GM19025 (cell line): ENCODE measurements at regions not wholly inside any gene's neighbourhood (a gene's known extent, or its start where the extent isn't known, plus 50 kb on each side); places are given as distances from the start of the nearest gene placed in this dataset.
"Not testable (repeated sequence)": the region's sequence is repeated elsewhere in the genome, so short reads cannot be mapped to it uniquely, and the experiment has no call there.

ENCODE experiments used
- ATAC-seq: cut with Tn5 transposase; IDR thresholded peaks from one replicate; pipeline ENCODE4 v1.9.1; 2021; ENCODE audit warnings: mild to moderate bottlenecking, low read depth, moderate library complexity; ENCODE audit not compliant: unreplicated experiment

DNA sequence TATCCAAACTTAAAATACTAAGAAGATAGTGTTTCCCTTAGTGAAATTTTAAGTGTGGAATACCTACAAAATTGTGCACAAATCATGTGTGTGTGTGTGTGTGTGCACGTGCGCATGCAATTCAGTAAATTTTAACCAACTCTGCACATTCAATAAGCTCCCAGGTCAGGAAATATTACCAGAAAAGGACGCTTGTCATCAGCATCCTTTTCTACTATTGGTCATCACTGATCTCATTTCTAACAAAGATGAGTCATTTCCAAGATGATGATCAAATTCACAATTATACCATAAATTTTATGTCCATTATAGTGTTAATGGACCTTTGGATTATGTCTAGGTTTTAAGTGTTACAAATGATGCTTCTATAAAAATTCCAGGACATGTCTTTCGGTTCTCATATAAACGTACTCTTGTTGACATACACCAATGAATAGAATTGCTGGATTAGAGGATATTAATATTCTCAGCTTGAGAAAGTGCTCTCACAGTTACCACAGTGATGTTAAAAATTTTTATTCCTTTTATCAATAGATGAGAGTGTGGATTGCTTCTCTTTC lies 560.9 kb upstream of the AGA start:
- no peak for ATAC-seq

DNA sequence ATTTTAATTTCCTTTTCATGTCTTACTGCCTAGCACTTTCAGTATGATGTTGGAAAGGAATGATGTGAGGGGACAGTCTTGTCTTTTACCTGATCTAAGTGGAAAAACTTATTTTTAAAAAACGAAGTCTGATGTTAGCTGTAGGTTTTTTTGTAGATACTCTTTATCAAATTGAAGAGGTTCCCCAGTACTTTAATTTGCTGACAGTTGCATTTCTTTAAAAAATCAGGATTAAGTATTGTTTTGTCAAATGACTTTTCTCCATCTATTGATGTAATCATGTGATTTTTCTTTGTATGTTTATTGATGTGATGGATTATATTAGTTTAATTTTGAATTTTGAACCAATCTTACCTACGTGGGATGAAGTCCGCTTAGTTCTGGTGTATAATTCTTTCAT lies 568.4 kb upstream of the AGA start:
- no peak for ATAC-seq

DNA sequence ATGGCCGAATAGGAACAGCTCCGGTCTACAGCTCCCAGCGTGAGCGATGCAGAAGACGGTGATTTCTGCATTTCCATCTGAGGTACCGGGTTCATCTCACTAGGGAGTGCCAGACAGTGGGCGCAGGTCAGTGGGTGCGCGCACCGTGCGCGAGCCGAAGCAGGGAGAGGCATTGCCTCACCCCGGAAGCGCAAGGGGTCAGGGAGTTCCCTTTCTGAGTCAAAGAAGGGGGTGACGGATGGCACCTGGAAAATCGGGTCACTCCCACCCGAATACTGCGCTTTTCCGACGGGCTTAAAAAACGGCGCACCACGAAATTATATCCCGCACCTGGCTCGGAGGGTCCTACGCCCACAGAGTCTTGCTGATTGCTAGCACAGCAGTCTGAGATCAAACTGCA lies 572.8 kb upstream of the AGA start:
- ATAC-seq, result not testable (repeated sequence)

DNA sequence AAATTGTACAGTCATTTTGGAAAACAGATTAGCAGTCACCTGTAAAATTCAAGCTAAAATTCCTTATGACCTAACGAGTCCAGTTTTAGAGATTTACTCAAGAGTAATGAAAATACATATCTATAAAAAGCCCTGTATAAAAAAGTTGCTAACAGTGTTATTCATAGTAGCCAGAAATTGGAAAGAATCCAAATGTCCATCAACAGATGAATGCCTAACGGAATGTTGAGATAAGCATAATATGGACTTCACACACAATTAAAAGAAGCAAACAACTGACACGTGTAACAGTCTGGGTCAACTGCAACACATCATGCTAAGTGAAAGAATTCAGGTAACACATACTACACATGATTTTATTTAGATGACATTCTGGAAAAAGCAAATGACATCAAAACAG lies 584.8 kb upstream of the AGA start:
- ATAC-seq, result no peak

DNA sequence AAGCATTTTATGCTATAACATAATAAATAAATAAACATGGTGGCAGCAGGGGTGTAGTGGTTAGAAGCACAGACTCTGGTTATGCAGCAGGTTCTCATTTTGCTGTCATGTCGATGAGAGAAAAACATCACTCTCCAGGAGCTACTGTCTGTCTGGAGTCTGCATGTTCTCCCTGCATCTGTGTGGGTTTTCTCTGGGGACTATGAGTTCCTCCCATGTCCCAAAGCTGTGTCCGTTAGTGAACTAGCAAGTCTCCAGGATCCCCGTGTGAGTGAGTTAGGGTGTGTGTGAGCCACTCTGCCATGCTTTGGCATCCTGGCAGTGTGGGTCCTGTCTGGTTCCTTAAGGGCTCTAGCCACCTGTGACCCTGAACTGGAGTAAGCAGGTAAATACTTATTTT lies 585.6 kb upstream of the AGA start:
- no peak for ATAC-seq

DNA sequence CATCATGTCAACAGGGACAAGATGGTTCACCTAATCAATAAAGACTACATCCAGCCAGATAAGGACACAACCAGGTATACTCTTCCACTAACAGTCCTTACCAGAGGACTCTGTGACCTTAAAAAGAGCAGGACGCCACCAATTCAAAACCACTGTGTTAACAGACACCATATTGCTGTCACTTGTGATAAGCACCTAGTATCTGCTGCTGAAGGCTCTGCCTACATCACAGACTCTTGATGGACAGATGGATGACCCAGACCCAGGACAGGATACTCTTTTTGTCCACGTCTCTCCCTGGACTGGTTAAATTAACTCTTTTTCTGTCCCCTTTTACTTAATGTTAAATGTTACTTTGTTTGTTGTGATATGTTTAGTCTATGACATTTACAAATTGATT lies 586.2 kb upstream of the AGA start:
- no peak for ATAC-seq

DNA sequence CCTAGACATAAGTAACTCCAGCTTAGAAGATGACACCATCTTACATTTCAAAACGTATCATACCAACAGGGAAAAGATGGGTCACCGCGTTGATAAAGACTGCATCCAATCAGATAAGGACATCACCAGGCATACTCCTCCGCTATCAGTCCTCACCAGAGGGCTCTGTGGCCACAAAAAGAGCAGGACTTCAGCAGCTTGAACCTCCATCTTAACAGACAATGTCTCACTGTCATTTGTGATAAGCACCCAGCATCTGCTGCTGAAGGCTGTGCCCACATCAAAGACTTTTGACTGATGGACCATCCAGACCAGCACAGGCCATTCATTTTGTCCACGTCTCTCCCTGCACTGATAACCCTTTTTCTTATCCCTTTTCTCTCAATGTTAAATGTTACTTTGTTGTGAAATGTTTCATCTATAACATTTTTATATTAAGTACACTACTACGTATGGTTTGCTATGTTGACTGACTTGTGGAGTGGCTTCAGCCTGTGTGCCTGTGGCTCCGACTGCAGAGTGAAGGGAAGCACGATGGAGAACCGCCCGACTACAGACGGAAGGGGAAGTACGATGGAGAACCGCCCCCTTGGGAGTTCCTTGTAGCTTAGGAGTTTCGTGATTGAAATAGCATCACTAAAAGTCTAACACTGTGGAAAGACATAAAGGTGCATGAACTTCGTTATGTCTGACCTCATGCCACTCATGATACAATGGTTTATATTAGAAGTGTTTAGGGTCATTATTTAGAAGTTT lies 595.4 kb upstream of the AGA start:
- no peak for ATAC-seq

DNA sequence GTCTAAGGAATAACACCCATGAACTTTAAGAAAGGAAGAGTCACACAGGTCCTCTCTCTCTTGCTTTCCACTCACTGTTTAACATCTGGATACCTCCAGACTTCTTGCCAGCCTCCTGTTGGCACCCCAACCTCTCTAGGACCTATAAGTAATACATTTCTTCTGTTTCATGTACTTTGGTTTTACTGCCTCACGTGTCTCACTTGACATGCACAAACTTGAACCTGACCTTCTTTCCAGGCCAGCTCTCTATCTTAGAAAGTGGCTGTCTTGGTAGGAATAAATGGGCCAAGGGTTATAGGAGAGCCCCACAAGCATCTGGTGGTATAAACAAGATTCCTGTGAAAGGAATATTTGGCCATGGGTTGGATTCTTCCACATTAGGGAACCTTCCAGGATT lies 614.8 kb upstream of the AGA start:
- ATAC-seq, result no peak

DNA sequence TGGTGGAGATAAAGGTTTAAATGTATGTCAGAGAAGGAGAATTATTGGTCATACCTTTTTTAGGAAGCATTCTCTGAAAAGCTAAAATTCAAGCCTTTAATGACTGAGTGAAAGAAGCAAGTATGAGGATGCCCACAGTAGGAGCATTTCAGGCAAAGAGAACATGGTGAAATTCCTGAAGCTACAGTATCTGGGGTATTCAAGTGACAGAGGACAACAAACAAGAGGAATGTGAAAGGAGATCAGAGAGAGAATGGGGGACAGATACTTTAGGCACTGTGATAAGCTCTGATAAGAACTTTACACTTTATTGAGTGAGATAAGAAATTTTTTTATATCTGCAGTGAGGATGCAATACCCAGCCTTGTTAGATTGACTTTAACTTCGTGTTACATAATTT lies 621.3 kb upstream of the AGA start:
- no peak for ATAC-seq

DNA sequence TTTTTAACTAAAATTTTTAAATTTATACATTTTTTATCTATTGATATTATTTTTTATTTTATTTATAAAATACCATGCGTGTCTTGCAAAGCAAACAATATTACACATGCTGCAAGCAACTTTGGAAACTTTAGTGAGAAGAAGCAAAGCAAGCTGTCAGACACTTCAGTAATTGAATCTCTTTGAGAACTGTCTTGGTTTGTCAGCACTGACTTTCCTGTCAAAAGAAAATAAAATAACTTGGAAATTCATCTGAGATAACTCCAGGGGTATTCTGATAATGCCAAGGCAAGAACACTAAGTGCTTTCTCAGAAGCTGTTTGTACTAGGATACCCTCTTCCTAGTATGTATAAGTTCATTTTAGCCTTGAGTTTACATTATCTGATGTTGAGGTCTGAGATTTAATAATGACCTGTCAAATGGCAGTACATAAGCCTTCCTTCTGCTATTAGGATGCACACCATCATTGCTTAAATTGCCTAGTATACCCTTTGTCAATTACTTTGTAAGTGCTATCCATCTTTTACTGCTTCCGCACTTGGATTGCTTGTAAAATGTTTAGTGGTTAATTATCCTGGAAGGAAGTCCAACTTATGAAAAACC lies 624.2 kb upstream of the AGA start:
- no peak for ATAC-seq

DNA sequence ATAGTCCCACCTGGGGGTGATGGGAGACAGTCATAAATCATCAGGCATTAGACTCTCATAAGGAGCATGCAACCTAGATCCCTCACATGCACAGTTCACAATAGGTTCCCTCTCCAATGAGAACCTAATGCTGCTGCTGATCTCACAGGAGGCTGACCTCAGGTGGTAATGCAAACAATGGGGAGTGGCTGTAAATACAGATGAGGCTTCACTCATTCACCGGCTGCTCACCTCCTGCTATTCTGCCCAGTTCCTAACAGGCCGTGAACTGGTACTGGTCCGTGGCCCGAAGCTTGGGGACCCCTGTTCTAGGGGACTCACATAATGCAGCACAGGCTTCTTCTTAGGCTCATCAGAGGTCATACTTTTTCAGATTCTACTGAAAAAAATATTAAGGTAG lies 625.9 kb upstream of the AGA start:
- no peak for ATAC-seq

DNA sequence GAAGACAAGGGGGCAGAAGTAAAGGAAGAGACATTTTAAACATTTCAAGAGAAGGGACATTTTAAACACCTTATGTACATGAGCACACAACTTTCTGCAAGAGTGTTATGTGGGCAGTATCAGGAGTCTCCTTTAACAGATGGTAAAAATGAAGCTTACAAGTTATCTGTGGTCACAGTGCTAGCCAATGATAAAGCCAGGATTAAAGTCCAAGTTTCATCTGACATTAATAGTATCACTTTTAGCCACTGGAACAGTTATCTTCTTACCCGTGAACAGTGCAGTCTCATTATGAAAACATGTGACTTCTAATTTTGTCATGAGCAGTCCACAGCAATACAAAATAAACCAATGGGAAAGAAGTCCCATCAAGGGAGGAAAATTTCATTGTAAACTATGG lies 627.9 kb upstream of the AGA start:
- no peak for ATAC-seq

DNA sequence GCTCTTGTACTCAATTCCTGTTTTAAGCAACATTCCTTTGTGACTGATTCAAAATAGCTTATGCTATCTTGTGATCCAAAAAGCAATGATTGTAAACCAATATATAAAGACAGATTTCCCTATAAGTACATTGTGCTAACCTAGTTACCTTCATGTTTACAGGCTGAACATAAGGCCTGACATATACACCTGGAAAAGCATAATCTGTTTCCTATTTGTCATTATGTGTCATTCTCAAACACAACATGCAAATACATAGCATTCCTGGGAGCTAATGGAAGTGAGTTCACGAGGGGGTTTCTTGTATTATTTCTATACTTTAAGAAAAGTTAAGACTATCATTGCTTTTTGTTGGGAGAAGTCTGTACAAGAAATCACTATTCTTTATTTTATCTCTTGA lies 638.1 kb upstream of the AGA start:
- no peak for ATAC-seq

DNA sequence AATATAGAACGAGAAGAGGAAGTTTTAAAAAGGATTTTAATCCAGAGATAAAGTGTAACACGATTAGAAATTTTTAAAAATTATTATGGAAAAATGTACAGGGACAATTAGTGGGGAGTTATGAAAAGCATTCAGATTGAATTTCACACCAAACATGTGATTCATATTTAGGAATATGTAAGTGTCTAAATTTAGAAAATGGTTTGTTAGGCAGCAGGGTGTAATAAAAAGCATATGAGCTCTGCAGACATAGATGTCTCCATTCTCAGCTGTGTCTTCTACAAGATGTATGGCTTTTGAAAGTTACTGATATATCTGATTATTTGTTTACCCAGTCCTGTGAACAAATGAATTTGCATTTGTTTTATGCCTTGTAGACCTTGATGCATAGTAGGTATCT lies 638.9 kb upstream of the AGA start:
- ATAC-seq, result no peak

DNA sequence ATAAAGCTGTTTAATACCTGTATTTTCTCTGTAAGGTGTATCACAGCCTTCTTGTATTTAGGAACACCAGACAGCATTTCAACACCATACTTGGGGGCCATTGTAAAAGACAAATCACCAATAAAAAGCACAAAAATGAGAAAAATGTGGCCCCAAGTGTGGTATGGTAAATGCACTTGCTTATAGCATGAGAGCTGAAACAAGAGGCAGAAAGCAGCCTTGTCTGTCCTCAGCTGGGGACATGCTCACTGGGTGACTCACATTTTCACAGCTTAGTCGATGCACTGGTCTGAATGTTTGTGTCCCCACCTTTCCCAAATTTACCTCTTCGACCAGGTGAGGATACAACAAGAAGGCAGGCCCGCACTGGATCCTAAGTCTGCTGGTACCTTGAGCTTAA lies 639.7 kb upstream of the AGA start:
- no peak for ATAC-seq

DNA sequence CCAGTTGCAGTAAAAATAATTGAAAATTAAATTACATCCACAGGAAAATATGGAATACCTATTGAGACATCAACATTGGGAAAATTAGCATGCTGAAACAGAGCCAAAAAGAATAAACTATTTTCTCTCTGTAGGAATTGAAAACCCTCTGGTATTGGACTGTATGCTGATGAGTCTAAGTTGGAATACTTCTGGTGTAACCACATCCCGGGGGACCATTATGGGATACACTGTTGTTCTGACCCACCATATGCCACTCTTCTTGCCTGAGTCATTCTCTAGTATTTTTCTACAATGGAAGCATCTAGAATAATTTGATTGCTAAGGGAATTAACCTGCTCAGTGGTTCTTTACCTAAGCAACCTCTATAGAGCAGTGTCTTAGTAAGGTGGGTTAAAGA lies 640.7 kb upstream of the AGA start:
- no peak for ATAC-seq

DNA sequence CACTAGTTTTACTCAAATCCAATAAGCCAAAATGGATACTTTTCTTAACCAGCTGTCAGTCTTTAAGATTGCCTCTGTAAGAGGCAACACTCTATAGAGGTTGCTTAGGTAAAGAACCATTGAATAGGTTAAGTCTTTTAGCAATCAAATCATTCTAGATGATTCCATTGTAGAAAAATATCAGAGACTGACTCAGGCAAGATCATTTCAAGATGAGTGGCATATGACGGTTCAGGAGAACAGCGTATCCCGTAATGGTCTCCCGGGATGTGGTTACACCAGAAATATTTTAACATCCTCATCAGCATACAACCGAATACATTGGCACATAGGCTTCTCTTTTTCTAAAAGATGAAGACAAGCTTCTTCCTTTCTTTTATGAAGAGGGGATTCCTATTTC lies 641.7 kb upstream of the AGA start:
- no peak for ATAC-seq

DNA sequence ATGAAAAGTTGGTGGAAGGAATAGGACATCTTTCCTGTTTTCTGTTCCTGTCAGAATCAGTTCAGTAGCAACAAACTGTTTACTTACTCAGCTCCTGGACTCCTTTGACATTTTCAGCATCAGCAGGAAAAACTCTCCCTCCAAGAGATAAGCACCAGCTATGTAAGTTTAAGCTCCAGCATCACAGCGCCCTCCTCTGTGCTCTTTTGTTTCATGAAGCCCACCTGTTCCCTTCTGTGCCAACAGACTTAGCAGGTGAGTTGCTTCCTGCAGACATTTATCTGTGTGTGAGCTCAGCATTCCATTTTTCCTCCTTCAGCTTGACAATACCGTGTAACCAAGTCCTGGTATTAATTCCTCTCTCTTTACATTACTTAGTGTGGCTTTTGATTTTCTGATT lies 644.1 kb upstream of the AGA start:
- no peak for ATAC-seq

DNA sequence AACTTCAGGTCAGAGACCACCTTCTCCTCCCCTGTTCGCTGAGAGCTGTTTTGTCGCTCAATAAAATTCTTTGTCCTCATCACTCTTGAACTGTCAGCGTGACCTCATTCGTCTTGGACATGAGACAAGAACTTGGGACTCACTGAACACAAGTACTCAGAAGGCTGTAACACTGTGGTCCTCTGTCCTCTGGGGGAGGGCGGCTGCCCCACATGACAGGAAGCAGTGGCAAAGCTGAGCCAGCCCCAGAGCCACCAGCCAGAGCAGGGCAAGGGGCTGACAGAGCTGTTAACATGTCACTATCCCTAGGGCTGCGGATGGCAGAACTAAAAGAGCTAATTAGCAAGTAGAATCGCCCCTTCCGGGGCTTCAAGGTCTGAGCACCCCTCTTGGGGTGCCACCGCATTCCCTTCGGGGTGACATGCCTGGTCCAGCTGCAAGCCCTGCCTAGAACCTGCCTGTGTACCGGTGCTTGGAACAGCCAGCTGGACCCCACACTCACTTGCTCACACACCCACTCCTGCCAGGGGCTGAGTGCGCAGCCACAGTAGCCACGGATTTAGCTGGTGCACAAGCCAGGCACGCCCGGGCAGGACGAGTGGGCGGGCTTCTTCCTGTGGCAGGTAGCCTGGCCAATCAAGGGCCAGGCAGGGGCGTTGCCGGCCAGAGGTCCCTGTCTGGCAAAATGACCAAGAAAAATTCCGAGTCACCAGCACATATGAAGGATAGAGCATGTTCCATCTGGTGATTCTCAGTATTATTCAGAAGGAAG lies 648.6 kb upstream of the AGA start:
- ATAC-seq, result no peak

DNA sequence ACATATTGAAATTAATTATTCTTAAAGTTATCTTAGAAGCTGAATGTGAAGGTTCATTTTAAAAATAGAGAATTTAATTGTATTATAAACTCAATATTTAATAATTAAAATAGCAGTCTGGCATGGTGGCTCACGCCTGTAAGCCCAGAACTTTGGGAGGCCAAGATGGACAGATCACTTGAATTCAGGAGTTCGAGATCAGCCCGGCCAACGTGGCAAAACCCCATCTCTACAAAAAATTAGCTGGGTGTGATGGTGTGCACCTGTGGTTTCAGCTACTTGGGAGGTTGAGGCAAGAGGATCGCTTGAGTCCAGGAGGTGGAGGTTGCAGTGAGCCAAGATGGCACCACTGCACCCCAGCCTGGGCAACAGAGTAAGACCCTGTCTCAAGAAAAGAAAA lies 659.9 kb upstream of the AGA start:
- no peak for ATAC-seq

DNA sequence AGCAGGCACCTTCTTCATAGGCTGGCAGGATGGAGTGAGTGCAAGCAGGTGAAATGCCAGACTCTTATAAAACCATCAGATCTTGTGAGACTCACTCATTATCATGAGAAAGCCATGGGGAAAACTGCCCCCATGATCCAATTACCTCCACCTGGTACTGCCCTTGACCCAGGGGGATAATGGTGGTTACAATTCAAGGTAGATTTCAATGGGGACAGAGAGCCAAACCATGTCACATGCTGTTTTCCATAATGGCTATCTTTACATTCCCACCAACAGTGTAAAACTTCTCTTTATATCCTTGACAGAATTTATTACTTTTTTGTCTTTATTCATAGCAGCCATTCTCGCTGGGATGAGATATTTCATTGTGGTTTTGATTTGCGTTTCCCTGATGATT lies 663.0 kb upstream of the AGA start:
- ATAC-seq, result no peak
